Lung (tissue), 11 donors: ENCODE measurements at regions not wholly inside any gene's neighbourhood (a gene's known extent, or its start where the extent isn't known, plus 50 kb on each side); places are given as distances from the start of the nearest gene placed in this dataset.

ENCODE experiments used
- ATAC-seq: fragments of 200-7000 bp; cut with Tn5 transposase; one replicate; pipeline ENCODE4 v1.9.1; 2020; ENCODE audit warnings: moderate number of reproducible peaks; ENCODE audit not compliant: insufficient read depth, low FRiP score
- DNase-seq, 3 donors: peaks; one replicate each; pipeline ENCODE4 v3.0.0-alpha.2; 2013 to 2017
- H3K27ac ChIP-seq, 2 donors: one replicate each; pipeline ENCODE4 v1.5.1; 2013; ENCODE audit warnings: mild to moderate bottlenecking in 2 of 2, moderate library complexity in 2 of 2, control low read depth in 1 of 2, inconsistent platforms in 1 of 2, low read depth in 1 of 2, low read length in 1 of 2
- H3K27me3 ChIP-seq, 3 donors: one replicate each; pipeline ENCODE4 v1.5.1; 2013; ENCODE audit warnings: low read length in 2 of 3; ENCODE audit not compliant: control insufficient read depth in 3 of 3, insufficient read depth in 3 of 3
- H3K36me3 ChIP-seq, 4 donors: one replicate each; pipeline ENCODE4 v1.5.1; 2013; ENCODE audit warnings: low read length in 4 of 4, mild to moderate bottlenecking in 1 of 4, moderate library complexity in 1 of 4; ENCODE audit not compliant: control insufficient read depth in 4 of 4, insufficient read depth in 4 of 4
- H3K4me1 ChIP-seq, 5 donors: one replicate each; pipeline ENCODE4 v1.5.1; 2013; ENCODE audit warnings: low read length in 5 of 5, mild to moderate bottlenecking in 2 of 5, moderate library complexity in 1 of 5; ENCODE audit not compliant: control insufficient read depth in 5 of 5, insufficient read depth in 5 of 5
- H3K4me3 ChIP-seq: one replicate; pipeline ENCODE4 v1.5.1; 2013; ENCODE audit warnings: mild to moderate bottlenecking, control low read depth, moderate library complexity
- H3K9ac ChIP-seq, 2 donors: one replicate each; pipeline ENCODE4 v1.5.1; 2013; ENCODE audit warnings: low read length in 2 of 2, control low read depth in 1 of 2; ENCODE audit not compliant: insufficient read depth in 1 of 2
- H3K9me3 ChIP-seq, 4 donors: one replicate each; pipeline ENCODE4 v1.5.1; 2013; ENCODE audit warnings: low read length in 3 of 4, mild to moderate bottlenecking in 1 of 4, moderate library complexity in 1 of 4; ENCODE audit not compliant: control insufficient read depth in 4 of 4, insufficient read depth in 3 of 4
- CTCF ChIP-seq: IDR thresholded peaks from 2 replicates; pipeline ENCODE4 v1.5.1; 2012; ENCODE audit warnings: mild to moderate bottlenecking; ENCODE audit errors: control extremely low read depth, extremely low read depth
- WGBS, 2 donors: extraction: QIAGEN DNeasy Blood & Tissue Kit; methylation state at CpG; one replicate each; pipeline ENCODE4 v1.1.7; 2013; 5-methylcytosine and 5-hydroxymethylcytosine counted together
- donor health status: control.
- donor health status: control.
- donor health status: Bipolar disorder and iron deficiency.
- donor health status: healthy.
- donor health status: DM: yes; HTN: yes; CAD: no.

DNA sequence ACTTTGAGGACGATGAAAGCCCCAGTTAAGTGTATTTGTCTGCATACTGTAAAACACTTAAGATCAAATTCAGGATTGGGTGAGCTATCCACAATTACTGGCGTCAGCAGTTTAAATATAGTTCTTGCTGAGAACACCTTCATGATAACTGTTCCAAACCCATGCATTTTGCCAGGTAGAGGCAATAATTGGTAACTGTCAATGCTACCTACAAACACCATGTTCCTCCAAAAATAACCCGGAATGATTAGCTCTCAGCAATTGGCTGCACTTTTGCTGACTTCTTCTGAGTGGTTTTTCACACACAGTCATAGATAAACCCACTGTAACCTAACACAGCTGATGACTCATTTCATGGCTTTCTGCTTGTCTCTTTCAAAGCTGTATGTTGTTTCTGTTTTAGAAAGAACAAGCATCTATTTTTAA lies 1358.6 kb upstream of the GJE1 start:
- DNase-seq (peak in 1 of 3 donors; percentile 51), ATAC-seq (peak; percentile 69)
- H3K9me3 ChIP-seq, result peaks cover 0 to 4% (median 0%) of the 10 kb centered on the region in 4 donors
- H3K36me3 ChIP-seq, result no peaks in the 10 kb centered on the region
- peaks cover 0 to 5% (median 0%) of the 10 kb centered on the region in 5 donors for H3K4me1 ChIP-seq
- H3K27me3 ChIP-seq, result no peaks in the 10 kb centered on the region
- 43 to 72% methylated on average over 3 of the region's 3 CpGs for WGBS, 2 donors
- H3K4me3 ChIP-seq, result no peak overlapping the region
- no peak for TF ChIP-seq CTCF
- H3K27ac ChIP-seq, result peak overlapping the region in 1 of 2 donors; percentile 83
- H3K9ac ChIP-seq, result no peak overlapping the region

GRCh38 chr6:140773276-140773675 lies 1359.4 kb upstream of the GJE1 start:
- H3K9me3 ChIP-seq, result peaks cover 0 to 4% (median 0%) of the 10 kb centered on the region in 4 donors
- TF ChIP-seq CTCF, result no peak
- ATAC-seq, result no peak

DNA sequence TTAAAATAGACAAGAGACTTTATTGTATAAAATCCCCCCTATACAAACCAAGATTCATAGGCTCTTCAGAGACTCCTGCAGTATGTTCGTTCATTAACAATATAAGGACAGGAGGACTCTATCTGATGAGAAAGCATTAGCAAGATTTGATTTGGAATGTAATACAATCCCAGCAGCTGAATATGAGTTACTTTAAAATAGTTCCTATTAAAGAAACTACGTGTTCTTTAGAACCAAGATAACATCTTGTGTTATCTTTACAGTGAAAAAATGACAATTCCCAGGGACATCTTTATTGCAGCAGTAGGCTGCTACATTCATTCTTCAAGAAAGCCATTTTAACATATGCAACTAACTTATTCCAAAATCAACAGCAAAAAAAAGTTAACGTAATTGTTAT lies 1360.1 kb upstream of the GJE1 start:
- no peaks in the 10 kb centered on the region for H3K27me3 ChIP-seq
- 75 to 85% methylated on average over 3 of the region's 3 CpGs for WGBS, 2 donors
- no peak overlapping the region for H3K4me3 ChIP-seq
- peaks cover 0 to 5% (median 0%) of the 10 kb centered on the region in 5 donors for H3K4me1 ChIP-seq
- DNase-seq, result no peak
- TF ChIP-seq CTCF, result no peak
- H3K9ac ChIP-seq, result no peak overlapping the region
- H3K27ac ChIP-seq, result no peak overlapping the region
- no peak for ATAC-seq
- H3K9me3 ChIP-seq, result peaks cover 0 to 4% (median 0%) of the 10 kb centered on the region in 4 donors
- H3K36me3 ChIP-seq, result no peaks in the 10 kb centered on the region

More at GRCh38 chr6:140773276-140773675, 1359.4 kb upstream of the GJE1 start:
- no peak overlapping the region for H3K9ac ChIP-seq
- H3K27ac ChIP-seq, result no peak overlapping the region
- no peak overlapping the region for H3K4me3 ChIP-seq
- no peaks in the 10 kb centered on the region for H3K36me3 ChIP-seq
- H3K27me3 ChIP-seq, result no peaks in the 10 kb centered on the region
- peaks cover 0 to 5% (median 0%) of the 10 kb centered on the region in 5 donors for H3K4me1 ChIP-seq
- no peak for DNase-seq

DNA sequence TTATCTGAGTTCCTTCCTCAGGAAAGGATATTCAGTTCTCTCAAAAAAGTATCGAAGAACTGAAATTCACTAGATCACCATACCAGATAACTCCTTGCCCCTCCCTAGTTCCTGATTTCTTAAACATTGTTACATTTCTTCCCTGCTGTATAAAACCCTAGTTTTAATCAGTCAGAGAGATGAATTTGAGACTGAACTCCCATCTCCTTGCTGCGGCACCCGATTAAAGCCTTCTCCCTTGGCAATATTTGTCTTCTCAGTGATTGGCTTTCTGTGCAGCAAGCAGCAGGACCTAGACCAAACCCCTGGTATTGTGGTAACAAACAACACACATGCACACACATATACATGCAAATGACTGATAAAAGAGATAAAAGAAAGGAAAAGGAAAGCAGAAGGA lies 1364.6 kb upstream of the GJE1 start:
- Histone ChIP-seq H3K9ac (no peak overlapping the region), H3K27me3 (no peaks in the 10 kb centered on the region), H3K36me3 (no peaks in the 10 kb centered on the region), H3K9me3 (peaks cover 0 to 4% (median 1%) of the 10 kb centered on the region in 4 donors), H3K4me3 (no peak overlapping the region), H3K27ac (no peak overlapping the region), H3K4me1 (no peaks in the 10 kb centered on the region)
- no peak for TF ChIP-seq CTCF
- no peak for DNase-seq
- 81 to 96% methylated on average over 3 of the region's 3 CpGs for WGBS, 2 donors
- no peak for ATAC-seq
